HFF-Myc (cell line): ENCODE measurements at regions not wholly inside any gene's neighbourhood (a gene's known extent, or its start where the extent isn't known, plus 50 kb on each side); places are given as distances from the start of the nearest gene placed in this dataset.

ENCODE experiments used
- DNase-seq: peaks from one replicate; pipeline ENCODE4 v3.0.0-alpha.2; 2011; ENCODE audit warnings: low read depth; ENCODE audit errors: extremely low read depth
- H3K4me3 ChIP-seq: replicated peaks from 2 replicates; pipeline ENCODE4 v1.5.1; 2011; ENCODE audit warnings: low read depth, mild to moderate bottlenecking, control low read depth, low read length
- CTCF ChIP-seq: IDR thresholded peaks from 2 replicates; pipeline ENCODE4 v1.5.1; 2012; ENCODE audit warnings: mild to moderate bottlenecking, low read depth, low read length, control low read depth; ENCODE audit errors: missing control alignments

- DNase-seq, result no peak
- no peak for TF ChIP-seq CTCF
- H3K4me3 ChIP-seq, result no peak overlapping the region
Observed at GRCh38 chr4:126736133-126736518, 896.6 kb upstream of the INTU start.

- no peak overlapping the region for H3K4me3 ChIP-seq
- no peak for DNase-seq
- no peak for TF ChIP-seq CTCF
Observed at GRCh38 chr4:126737899-126738526, 894.7 kb upstream of the INTU start.

GRCh38 chr4:126738527-126738923, 894.2 kb upstream of the INTU start:
- H3K4me3 ChIP-seq, result no peak overlapping the region
- no peak for DNase-seq
- no peak for TF ChIP-seq CTCF

GRCh38 chr4:126738926-126739325, 893.8 kb upstream of the INTU start:
- TF ChIP-seq CTCF, result no peak
- no peak for DNase-seq
- H3K4me3 ChIP-seq, result no peak overlapping the region

GRCh38 chr4:126740687-126741086, 892.1 kb upstream of the INTU start:
- TF ChIP-seq CTCF, result no peak
- no peak for DNase-seq
- H3K4me3 ChIP-seq, result no peak overlapping the region

- TF ChIP-seq CTCF, result no peak
- DNase-seq, result no peak
- H3K4me3 ChIP-seq, result no peak overlapping the region
Observed at GRCh38 chr4:126742048-126742447, 890.7 kb upstream of the INTU start.

- DNase-seq, result no peak
- no peak overlapping the region for H3K4me3 ChIP-seq
- TF ChIP-seq CTCF, result no peak
Observed at GRCh38 chr4:126742885-126743284, 889.9 kb upstream of the INTU start.
